Upper lobe of right lung (tissue), 1 donor: ENCODE measurements at regions not wholly inside any gene's neighbourhood (a gene's known extent, or its start where the extent isn't known, plus 50 kb on each side); places are given as distances from the start of the nearest gene placed in this dataset.

Source experiments
- ATAC-seq: fragments of 200-7000 bp; cut with Tn5 transposase; one replicate; pipeline ENCODE4 v1.9.1; 2020; ENCODE audit warnings: mild to moderate bottlenecking, moderate library complexity
- DNase-seq: peaks from one replicate; pipeline ENCODE4 v3.0.0-alpha.2; 2020
- H3K27ac ChIP-seq: fragments of 200-600 bp; one replicate; pipeline ENCODE4 v1.8.0; 2022
- H3K27me3 ChIP-seq: fragments of 200-600 bp; one replicate; pipeline ENCODE4 v1.8.0; 2022; ENCODE audit warnings: mild to moderate bottlenecking
- H3K36me3 ChIP-seq: fragments of 200-600 bp; one replicate; pipeline ENCODE4 v1.8.0; 2022
- H3K4me1 ChIP-seq: fragments of 200-600 bp; one replicate; pipeline ENCODE4 v1.8.0; 2022
- H3K4me3 ChIP-seq: fragments of 200-600 bp; one replicate; pipeline ENCODE4 v1.8.0; 2022; ENCODE audit warnings: mild to moderate bottlenecking
- H3K9me3 ChIP-seq: fragments of 200-600 bp; one replicate; pipeline ENCODE4 v1.8.0; 2022
- intact Hi-C: fragments of 100-400 bp; cut with DNase I; formaldehyde crosslinking; loops from one replicate; pipeline ENCODE4 v1.11.0; 2022
- TF ChIP-seq, protein P1 (sequence below): fragments of 200-600 bp; IDR thresholded peaks from one replicate; pipeline ENCODE4 v1.8.0; 2022; ENCODE audit warnings: antibody characterized with exemption
- donor health status: DM: no; HTN: yes; CAD: no; lungs with severe emphysema.

DNA sequence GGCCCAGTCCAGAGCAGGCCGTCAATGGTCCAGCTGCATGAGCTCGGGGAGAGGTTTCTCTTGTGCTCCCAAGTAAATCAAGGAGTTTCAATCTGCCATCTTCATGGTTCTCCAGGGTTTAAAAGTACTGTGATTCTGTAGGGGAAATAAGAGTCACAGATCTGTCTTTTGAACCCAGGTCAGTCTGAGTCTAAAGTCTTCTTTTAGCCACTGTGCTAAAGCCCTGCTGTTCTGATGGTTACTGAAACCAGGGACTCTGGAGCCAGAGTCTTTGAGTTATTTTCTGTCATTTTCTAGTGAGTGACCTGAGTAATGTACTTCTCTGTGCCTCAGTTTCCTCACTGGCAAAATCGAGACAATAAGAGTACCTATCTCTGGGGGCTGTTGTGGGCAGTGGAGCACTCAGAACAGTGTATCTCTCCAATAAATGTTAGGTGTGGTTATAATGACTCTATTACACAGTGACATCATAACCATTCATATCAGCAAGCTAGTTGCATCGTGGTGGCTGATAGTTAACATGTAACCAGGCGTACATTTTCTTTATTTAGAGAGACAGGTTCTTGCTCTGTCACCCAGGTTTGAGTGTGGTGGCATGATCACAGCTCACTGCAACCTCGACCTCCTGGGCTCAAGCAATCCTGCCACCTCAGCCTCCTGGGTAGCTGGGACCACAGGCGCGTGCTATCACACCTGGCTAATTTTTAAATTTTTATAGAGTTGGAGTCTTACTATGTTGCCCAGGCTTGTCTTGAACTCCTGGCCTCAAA is 74.6 kb upstream of the KCNG1 start:
- Histone ChIP-seq H3K27ac (no peak overlapping the region), H3K4me1 (no peaks in the 10 kb centered on the region), H3K27me3 (peaks cover 7% of the 10 kb centered on the region), H3K9me3 (no peaks in the 10 kb centered on the region), H3K36me3 (no peaks in the 10 kb centered on the region), H3K4me3 (no peak overlapping the region)
- TF ChIP-seq, protein P1, sequence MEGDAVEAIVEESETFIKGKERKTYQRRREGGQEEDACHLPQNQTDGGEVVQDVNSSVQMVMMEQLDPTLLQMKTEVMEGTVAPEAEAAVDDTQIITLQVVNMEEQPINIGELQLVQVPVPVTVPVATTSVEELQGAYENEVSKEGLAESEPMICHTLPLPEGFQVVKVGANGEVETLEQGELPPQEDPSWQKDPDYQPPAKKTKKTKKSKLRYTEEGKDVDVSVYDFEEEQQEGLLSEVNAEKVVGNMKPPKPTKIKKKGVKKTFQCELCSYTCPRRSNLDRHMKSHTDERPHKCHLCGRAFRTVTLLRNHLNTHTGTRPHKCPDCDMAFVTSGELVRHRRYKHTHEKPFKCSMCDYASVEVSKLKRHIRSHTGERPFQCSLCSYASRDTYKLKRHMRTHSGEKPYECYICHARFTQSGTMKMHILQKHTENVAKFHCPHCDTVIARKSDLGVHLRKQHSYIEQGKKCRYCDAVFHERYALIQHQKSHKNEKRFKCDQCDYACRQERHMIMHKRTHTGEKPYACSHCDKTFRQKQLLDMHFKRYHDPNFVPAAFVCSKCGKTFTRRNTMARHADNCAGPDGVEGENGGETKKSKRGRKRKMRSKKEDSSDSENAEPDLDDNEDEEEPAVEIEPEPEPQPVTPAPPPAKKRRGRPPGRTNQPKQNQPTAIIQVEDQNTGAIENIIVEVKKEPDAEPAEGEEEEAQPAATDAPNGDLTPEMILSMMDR = no peak
- ATAC-seq (no peak), DNase-seq (no peak)
- intact Hi-C loops = no loop called here

GRCh38 chr20:51096582-51097267 is 73.8 kb upstream of the KCNG1 start:
- H3K27ac ChIP-seq = no peak overlapping the region
- TF ChIP-seq, protein P1 = no peak
- peaks cover 15% of the 10 kb centered on the region for H3K27me3 ChIP-seq
- no peaks in the 10 kb centered on the region for H3K36me3 ChIP-seq
- intact Hi-C loops = no loop called here
- no peak overlapping the region for H3K4me3 ChIP-seq
- no peaks in the 10 kb centered on the region for H3K4me1 ChIP-seq
- DNase-seq (no peak), ATAC-seq (no peak)
- H3K9me3 ChIP-seq = no peaks in the 10 kb centered on the region

DNA sequence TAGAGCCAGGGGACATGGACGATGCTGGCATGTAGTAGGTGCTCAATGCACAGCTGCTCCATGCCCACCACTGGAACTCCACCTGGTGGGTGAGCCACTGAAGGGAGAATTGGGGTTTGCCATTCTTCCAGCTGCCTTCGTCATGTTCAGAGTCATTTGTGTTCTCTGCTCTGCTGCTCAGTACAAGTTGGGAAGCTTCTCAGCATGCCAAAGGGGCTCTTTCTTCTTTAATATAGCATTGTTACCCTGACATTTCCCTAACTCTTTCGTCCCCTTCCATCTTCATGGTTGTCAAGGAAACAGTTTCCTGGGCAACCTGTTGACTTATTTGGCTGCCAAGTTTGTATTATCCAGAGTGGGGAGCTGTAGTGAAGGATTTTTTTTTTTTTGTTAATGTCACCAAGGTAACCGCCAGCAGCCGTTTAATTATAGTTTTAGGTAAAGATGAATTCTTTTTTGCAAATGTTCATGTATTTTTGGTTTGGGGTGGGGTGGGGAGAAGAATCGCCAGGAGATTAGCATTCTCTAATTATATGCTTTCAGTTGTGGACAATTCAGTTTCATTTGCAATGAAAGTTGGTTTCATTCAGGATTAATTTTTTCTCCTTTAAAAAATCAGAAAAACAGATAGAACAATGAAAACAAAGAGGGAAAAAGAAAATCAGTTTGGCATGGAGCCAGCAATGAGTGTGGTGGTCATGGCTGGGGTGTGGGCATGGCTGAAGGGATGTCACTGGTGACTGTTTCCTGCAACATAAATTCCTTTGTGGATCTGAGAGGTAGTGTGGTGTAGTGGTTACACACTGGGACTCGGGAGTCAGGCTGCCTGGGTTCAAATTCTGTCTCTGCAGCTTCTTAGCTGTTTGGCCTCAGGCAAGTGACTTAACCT is 73.0 kb upstream of the KCNG1 start:
- H3K27ac ChIP-seq = no peak overlapping the region
- no peaks in the 10 kb centered on the region for H3K4me1 ChIP-seq
- no peaks in the 10 kb centered on the region for H3K9me3 ChIP-seq
- ATAC-seq (no peak), DNase-seq (no peak)
- H3K27me3 ChIP-seq = peaks cover 23% of the 10 kb centered on the region
- TF ChIP-seq, protein P1 = no peak
- no peaks in the 10 kb centered on the region for H3K36me3 ChIP-seq
- no peak overlapping the region for H3K4me3 ChIP-seq
- intact Hi-C loops = no loop called here

DNA sequence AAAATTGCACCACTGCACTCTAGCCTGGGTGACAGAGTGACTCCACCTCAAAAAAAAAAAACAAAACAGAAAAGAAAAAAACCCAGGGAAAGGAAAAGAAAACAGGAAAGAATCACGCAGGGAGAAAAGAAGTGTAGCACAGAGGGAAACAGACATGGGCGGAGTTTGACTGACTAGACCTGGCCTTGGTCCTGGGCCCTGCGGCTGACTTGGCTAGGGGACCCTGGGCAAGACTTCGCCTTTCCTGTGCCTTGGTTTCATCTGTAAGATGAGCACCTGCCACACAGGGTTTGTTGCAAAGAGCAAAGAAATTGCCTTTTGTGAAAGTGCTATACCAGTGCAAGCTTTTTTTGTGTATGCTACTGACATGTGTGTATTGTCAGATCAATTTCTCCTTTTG is 71.3 kb upstream of the KCNG1 start:
- TF ChIP-seq, protein P1 = no peak
- H3K9me3 ChIP-seq = no peaks in the 10 kb centered on the region
- ATAC-seq (no peak), DNase-seq (no peak)
- no peak overlapping the region for H3K27ac ChIP-seq
- intact Hi-C loops = no loop called here
- no peaks in the 10 kb centered on the region for H3K36me3 ChIP-seq
- peaks cover 37% of the 10 kb centered on the region for H3K27me3 ChIP-seq
- no peak overlapping the region for H3K4me3 ChIP-seq
- no peaks in the 10 kb centered on the region for H3K4me1 ChIP-seq

DNA sequence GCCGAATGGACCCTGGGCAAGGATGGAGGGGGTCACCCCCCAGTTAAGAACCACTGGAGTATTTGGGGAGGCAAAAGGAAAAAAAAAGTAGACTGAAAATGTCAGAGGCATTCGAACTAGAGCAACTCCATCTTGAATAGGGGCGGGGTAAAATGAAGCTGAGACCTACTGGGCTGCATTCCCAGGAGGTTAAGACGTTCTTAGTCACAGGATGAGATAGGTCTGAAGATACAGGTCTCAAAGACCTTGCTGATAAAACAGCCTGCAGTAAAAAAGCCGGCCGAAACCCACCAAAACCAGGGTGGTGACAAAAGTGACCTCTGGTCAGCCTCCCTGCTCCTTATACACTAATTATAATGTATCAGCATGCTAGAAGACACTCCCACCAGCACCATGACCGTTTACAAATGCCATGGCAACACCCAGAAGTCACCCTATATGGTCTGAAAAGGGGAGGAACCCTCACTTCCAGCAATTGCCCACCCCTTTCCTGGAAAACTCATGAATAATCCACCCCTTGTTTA is 70.4 kb upstream of the KCNG1 start:
- Histone ChIP-seq H3K9me3 (no peaks in the 10 kb centered on the region), H3K36me3 (no peaks in the 10 kb centered on the region), H3K4me3 (no peak overlapping the region), H3K4me1 (no peaks in the 10 kb centered on the region), H3K27ac (no peak overlapping the region), H3K27me3 (peaks cover 46% of the 10 kb centered on the region)
- TF ChIP-seq, protein P1 = no peak
- intact Hi-C loops = no loop called here
- ATAC-seq (no peak), DNase-seq (no peak)
